ENCODE measurements at regions not wholly inside any gene's neighbourhood (a gene's known extent, or its start where the extent isn't known, plus 50 kb on each side); places are given as distances from the start of the nearest gene placed in this dataset.

DNA sequence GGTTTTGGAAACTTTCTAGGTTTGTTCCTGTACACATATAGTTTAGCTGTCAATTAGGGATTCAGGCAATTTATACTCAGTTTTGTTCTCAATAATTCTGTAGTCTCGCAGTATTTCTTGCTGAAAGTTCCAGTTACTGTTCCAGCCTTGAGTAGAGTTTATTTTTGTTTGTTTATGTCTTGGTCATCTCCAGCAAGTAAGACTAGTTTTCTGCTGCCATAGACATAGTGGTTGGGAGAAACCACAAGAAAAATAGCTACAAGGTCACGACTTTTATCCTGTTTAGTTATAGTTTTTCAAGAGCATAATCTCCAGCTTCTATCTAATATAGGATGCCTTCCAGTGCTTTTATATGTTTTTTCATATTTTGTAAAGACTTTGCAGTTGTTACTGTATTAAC is 99.6 kb upstream of the FOXG1 start:
- TF ChIP-seq SP7 (tag by site-specific recombination; IDR thresholded peaks at IDR 0.05) = no peak
- TF ChIP-seq ZFHX2 (tag by site-specific recombination; conservative IDR thresholded peaks at IDR 0.05) = no peak
- TF ChIP-seq, protein P1, sequence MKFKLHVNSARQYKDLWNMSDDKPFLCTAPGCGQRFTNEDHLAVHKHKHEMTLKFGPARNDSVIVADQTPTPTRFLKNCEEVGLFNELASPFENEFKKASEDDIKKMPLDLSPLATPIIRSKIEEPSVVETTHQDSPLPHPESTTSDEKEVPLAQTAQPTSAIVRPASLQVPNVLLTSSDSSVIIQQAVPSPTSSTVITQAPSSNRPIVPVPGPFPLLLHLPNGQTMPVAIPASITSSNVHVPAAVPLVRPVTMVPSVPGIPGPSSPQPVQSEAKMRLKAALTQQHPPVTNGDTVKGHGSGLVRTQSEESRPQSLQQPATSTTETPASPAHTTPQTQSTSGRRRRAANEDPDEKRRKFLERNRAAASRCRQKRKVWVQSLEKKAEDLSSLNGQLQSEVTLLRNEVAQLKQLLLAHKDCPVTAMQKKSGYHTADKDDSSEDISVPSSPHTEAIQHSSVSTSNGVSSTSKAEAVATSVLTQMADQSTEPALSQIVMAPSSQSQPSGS (tag by site-specific recombination; IDR thresholded peaks at IDR 0.05; ENCODE audit: low read depth) = no peak
- TF ChIP-seq, protein P2, sequence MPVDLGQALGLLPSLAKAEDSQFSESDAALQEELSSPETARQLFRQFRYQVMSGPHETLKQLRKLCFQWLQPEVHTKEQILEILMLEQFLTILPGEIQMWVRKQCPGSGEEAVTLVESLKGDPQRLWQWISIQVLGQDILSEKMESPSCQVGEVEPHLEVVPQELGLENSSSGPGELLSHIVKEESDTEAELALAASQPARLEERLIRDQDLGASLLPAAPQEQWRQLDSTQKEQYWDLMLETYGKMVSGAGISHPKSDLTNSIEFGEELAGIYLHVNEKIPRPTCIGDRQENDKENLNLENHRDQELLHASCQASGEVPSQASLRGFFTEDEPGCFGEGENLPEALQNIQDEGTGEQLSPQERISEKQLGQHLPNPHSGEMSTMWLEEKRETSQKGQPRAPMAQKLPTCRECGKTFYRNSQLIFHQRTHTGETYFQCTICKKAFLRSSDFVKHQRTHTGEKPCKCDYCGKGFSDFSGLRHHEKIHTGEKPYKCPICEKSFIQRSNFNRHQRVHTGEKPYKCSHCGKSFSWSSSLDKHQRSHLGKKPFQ (tag by site-specific recombination; IDR thresholded peaks at IDR 0.05) = no peak
- TF ChIP-seq, protein P3, sequence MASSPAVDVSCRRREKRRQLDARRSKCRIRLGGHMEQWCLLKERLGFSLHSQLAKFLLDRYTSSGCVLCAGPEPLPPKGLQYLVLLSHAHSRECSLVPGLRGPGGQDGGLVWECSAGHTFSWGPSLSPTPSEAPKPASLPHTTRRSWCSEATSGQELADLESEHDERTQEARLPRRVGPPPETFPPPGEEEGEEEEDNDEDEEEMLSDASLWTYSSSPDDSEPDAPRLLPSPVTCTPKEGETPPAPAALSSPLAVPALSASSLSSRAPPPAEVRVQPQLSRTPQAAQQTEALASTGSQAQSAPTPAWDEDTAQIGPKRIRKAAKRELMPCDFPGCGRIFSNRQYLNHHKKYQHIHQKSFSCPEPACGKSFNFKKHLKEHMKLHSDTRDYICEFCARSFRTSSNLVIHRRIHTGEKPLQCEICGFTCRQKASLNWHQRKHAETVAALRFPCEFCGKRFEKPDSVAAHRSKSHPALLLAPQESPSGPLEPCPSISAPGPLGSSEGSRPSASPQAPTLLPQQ (tag by site-specific recombination; IDR thresholded peaks at IDR 0.05) = no peak
- TF ChIP-seq ZNF146 (tag by site-specific recombination; IDR thresholded peaks at IDR 0.05) = no peak
- TF ChIP-seq, protein P4, sequence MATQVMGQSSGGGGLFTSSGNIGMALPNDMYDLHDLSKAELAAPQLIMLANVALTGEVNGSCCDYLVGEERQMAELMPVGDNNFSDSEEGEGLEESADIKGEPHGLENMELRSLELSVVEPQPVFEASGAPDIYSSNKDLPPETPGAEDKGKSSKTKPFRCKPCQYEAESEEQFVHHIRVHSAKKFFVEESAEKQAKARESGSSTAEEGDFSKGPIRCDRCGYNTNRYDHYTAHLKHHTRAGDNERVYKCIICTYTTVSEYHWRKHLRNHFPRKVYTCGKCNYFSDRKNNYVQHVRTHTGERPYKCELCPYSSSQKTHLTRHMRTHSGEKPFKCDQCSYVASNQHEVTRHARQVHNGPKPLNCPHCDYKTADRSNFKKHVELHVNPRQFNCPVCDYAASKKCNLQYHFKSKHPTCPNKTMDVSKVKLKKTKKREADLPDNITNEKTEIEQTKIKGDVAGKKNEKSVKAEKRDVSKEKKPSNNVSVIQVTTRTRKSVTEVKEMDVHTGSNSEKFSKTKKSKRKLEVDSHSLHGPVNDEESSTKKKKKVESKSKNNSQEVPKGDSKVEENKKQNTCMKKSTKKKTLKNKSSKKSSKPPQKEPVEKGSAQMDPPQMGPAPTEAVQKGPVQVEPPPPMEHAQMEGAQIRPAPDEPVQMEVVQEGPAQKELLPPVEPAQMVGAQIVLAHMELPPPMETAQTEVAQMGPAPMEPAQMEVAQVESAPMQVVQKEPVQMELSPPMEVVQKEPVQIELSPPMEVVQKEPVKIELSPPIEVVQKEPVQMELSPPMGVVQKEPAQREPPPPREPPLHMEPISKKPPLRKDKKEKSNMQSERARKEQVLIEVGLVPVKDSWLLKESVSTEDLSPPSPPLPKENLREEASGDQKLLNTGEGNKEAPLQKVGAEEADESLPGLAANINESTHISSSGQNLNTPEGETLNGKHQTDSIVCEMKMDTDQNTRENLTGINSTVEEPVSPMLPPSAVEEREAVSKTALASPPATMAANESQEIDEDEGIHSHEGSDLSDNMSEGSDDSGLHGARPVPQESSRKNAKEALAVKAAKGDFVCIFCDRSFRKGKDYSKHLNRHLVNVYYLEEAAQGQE (tag by site-specific recombination; IDR thresholded peaks at IDR 0.05) = no peak
- TF ChIP-seq, protein P5, sequence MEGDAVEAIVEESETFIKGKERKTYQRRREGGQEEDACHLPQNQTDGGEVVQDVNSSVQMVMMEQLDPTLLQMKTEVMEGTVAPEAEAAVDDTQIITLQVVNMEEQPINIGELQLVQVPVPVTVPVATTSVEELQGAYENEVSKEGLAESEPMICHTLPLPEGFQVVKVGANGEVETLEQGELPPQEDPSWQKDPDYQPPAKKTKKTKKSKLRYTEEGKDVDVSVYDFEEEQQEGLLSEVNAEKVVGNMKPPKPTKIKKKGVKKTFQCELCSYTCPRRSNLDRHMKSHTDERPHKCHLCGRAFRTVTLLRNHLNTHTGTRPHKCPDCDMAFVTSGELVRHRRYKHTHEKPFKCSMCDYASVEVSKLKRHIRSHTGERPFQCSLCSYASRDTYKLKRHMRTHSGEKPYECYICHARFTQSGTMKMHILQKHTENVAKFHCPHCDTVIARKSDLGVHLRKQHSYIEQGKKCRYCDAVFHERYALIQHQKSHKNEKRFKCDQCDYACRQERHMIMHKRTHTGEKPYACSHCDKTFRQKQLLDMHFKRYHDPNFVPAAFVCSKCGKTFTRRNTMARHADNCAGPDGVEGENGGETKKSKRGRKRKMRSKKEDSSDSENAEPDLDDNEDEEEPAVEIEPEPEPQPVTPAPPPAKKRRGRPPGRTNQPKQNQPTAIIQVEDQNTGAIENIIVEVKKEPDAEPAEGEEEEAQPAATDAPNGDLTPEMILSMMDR (tag by site-specific recombination; IDR thresholded peaks at IDR 0.05) = no peak
- TF ChIP-seq TCF7L2 (IDR thresholded peaks at IDR 0.05; ENCODE audit: borderline replicate concordance, low read depth, low read length) = no peak

Measured in HEK293 (cell line).